NCI-H524 treated with DMSO at 0.1 percent for 48 hours (cell line): ENCODE measurements at regions not wholly inside any gene's neighbourhood (a gene's known extent, or its start where the extent isn't known, plus 50 kb on each side); places are given as distances from the start of the nearest gene placed in this dataset.

ENCODE experiments used
- DNase-seq: peaks from one replicate; lab custom pipeline; 2025; lab: John Stamatoyannopoulos, UW

DNA sequence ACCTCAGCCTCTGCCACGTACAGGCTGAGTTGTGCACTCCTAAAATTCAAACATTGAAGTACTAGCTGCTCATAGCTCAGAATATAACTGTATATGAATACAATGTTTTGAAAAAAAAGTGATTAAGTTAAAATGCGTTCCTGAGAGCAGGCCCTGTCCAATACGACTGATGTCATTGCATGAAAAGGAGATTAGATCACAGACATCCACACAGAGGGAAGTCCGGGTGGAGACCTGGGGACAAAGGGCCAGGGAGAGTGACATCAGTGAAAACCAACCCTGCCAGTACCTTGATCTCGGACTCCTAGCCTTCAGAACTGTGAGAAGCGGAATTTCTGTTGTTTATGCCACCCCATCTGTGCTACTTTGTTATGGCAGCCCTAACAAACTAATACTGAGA lies 311.4 kb upstream of the NR2F2 start:
- no peak for DNase-seq

DNA sequence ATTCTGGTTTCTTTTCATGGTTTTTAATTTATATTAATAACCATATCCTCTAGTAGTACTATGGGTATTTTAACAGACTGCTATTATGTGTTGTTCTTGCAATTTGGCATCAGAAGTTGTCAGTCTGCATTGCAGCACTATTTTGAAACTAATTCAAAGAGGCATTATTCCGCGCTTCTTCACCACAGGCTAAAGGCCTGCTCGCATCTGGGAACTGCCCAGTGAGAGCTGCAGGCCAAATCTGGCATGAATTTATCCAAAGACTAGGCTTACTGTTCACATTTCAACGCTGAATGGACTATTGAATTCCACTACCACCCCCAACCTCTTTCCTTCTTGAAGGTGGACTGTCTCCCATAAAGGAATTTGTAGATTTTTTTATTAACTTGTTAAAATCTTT lies 310.4 kb upstream of the NR2F2 start:
- DNase-seq = no peak

DNA sequence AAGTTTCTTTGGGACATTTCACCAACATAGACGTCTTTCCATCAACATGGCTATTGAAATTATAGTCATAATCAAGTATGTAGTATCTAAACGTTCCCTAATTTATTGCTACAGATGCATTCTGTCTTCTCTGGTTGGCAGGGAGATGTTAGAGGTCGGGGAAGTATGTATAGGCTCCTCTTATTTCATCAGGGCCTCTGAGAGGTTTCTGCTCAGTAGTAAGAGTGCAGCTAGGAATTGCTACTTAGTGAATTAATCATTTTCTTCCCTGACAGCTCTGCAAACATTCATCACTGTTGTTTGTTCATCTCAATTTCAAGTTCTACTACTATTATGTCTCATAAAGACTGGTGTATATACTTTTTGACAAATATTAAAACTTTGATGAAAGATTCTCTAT lies 309.7 kb upstream of the NR2F2 start:
- DNase-seq = no peak

DNA sequence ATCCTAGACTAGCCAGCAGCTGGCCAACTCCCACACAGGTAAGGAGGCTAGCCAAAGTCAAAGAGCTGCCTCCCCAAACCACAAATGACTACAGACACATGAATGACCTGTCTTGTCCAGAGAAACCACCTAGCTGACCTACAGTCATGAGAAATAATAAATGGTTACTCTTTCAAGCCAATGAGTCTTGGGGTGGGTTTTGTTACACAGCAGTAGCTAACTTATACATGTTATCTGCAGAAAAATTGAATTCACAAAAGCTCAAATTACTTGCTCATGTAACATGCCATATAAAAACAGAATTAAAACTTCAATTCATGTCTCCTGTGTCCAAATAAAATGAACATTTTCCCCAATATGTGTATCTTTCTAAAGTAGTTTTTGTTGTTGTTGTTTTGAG lies 307.4 kb upstream of the NR2F2 start:
- DNase-seq = no peak

DNA sequence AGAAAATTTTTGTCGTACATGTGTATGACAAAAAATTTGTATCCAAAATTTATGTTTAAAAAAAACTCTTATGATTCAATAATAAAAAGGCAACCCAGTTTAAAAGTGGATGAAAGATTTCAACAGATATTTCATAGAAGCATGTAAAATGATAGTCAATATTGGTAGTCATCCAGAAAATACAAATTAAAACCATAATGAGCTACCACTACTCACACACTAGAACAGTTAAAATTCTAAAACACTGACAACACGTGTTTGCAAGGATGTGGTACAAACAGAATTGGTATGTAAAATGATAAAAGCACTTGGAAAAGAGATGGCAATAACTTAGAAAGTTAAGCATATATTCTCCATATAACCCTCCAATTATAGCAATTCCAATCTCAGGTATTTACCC lies 303.0 kb upstream of the NR2F2 start:
- no peak for DNase-seq

DNA sequence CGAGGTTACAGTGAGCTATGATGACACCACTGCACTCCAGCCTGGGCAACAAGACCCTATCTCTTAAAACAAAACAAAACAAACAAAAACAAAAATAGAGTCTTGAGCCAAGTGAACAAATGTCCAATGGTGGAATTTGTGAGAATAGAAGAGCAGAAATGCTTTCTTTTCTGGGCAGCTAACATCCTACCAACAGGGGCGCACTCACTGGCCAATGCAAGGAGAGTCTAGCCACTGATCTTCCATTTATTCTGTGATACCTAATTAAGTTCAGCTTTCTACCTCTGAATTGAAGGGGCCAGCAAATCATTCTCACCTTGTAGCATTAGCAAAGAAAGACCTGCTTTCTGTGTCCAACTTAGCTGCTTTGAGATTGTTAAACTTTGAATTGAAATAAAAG lies 301.9 kb upstream of the NR2F2 start:
- DNase-seq = no peak

DNA sequence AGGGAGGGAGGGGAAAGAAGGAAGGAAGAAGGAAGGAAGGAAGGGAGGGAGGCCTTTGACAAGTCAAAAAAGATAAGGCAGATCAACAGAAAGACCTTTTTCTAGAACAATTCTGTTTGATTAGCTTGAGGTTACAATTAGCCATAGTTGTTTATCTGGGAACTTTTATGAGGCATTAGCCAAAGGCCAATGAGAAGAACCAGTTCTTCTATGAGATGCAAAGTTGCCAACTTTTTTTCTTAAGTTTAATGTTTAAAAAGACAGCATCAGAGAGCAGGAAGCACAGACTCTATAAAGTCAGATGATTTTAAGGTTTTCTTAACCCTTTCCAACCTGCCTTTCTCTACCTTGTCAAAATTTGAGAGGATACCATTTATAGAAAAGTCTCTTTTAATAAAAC lies 301.3 kb upstream of the NR2F2 start:
- no peak for DNase-seq

DNA sequence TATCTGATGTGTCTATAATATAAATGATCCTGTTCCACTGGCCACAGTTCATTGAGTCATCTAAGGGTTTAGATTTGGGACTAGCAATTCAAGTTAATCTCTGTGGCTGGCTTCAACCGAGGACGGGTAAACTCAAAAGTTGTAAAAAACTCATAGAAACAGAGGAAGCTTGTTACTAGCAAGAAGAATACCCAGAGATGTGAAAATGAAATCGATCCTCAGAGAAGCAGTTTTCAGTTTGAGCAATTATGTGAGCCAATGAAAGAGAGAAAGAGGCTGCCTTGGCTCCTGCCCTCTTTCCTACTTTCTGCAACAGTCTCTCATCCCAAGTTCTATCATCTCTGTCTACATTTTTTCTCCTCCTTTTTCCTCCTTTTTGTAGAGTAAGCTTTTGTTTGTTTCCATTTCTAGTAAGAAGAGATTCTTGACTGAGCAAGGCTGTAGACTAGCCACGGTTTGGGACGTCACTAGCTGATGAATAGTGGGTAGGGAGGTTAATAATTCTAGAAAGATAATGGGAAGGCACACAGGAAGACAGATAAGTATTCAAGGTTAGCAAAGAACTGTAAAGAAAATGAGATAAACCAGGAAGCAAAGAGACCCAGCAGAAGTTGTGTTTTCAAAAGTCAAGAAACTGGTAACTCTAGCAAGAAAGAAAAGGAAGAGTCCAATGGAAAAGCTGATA lies 298.9 kb upstream of the NR2F2 start:
- DNase-seq = no peak

DNA sequence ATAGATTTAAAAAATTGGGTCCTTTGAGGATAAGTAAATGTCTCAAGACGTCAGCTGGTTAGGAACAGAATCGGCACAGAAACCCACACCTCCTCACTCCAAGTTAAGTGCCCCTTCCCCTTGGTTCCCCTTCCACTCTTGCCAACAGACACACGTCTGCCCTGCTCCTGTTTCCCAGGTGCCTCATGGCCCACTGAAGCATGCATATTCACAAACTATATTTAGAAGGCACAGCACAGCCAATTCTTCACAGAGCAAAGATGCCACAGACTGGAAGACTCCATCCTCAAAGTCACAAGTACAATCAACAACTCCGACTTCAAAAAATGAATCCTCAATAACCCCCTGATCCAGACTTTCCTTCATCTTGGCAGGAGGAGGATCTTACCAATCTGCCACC lies 295.4 kb upstream of the NR2F2 start:
- DNase-seq = no peak

DNA sequence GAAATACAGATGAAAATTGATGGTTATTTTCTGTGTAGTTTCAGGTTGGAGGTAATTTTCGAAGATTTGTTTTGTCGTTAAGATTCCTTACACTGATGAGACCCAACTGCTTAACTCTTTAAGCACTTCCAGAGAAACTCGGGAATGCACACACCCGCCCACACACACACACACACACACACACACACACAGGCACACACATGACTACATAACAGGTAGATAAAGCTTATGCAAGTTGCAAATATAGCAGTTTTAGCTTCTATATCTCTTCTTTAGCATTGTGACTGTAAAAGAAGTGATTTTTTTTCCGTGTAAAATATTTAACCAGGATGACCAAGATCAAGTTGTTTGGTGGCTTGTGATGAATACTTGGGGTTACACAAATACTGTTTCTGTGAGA lies 294.9 kb upstream of the NR2F2 start:
- DNase-seq = no peak

DNA sequence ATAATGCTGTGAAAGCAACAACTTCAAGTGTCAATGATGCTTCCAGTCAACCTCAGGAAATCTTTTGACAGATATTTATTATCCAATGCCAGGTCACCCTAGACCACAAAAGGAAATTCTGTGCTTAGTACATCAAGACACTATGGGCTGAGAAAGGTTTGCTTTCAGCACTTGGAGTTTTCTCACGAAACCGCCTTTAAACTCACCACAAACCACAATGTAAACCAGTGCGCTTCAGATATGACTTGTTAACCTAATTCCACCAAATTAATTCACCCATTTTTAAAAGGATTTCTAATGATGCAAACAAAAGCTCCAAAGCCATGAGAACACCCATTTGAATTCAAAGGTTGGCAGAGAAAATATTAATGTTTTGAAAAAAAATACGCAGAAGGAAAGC lies 292.9 kb upstream of the NR2F2 start:
- no peak for DNase-seq

DNA sequence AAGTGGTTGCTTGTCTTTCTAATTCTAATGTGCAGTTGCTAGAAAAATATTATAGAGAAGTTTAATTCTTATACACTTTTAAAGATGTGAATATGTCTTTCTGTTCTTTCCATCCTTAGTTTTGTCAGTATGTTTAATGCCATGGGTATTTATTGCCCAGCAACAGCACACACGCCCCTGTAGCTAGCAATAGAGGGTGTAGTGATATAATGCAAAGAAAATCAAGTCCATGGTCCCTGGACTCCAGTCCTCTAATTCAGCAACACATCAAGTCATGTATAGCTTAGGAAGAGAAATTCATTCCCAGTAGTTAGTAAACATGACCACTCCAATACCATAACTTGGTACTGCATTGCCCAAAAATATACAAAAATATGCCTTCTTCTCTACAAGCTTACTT lies 292.4 kb upstream of the NR2F2 start:
- no peak for DNase-seq

DNA sequence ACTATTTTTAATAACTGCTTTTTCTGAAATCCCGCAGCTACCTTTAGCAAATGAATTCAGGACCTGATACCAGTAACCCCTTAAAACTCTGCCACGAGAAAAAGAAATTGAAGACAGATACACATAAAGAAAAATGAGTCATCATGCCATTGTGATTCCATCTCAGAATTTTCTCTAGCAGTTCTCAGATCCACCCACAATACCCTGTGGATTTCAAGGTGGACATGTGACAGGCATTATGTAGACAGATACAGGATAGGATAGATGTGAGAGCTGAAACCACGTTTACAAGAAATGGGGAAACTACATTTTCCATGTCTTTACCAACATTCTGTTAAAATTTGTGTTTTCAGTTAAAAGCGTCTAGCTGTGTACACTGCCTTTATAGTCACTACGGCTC lies 291.9 kb upstream of the NR2F2 start:
- DNase-seq = no peak

DNA sequence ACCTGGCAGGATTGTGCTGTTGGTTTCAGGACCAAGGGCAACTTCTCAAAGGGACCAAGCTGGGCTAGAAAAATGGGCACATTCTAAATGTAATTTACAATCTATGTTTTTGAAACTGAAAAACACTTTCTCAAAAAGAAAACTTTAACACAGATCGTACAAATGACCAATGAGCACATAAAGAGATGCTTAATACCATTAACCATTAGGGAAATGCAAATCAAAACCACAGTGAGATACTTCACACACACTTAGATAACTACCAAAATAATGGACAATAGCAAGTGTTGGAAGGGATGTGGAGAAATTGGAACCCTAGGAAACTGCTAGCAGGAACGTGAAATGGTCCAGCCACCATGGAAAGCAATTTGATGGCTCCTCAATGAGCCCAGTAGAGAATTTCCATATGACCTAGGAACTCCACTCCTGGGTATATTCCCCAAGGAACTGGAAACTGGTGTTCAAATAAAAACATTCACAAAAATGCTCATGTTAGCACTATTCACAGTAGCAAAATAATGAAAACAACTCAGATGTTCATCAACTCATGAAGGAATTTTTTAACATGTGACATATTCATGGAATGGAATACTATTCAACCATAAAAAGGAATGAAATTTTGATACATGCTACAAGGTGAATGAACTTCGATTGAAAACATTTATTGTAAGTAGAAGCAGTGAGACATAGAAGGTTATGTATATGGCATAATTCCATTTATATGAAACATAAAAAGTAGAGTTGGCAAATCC lies 288.3 kb upstream of the NR2F2 start:
- no peak for DNase-seq

DNA sequence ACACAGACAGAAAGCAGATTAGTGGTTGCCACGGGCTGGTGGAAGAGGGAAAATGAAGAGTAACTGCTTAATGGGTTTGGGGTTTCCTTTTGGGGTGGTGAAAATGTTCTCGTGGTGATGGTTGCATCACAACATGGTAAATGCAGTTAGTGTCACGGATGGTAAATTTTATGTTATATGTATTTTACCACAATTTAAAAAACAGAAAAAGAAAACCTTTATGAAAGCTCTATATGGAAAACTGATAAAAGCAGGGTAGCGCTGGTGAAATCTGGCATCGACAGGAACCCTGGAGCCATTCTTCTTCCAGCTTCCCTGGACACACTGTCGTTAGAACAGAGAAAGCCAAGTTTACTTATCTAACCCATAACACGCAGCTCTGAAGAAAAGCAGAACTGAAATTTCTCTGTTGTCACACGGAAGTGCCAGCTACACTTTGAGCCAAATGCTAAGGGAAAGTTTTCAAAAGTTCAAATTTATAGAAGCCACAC lies 287.7 kb upstream of the NR2F2 start:
- no peak for DNase-seq

DNA sequence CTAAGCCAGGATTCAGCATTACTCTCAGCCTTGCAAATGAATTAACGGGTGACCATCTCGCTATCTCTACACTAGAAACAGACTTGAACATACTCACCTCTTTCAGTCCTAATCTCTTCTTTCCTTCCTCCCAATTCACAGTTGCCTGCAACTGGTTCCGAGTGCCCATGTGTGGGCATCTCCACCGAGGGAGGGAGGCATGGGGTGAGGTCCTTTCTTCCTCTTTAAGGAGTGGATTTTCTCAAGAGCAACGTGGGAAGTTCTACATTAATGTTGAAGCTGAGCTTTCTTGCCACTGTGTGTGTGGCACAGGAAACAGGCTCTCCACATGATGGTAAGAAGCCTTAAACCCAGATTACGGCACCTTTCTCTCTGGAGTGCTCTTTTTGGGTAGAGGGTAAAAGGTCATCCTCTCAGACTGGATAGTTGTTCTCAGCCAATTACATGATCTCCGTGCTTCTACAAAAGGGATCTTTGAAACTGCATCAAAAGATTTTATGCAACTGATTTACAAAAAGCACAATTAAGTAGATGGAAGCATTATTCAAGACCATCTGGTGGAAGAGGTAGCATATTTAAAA lies 286.8 kb upstream of the NR2F2 start:
- DNase-seq = no peak

DNA sequence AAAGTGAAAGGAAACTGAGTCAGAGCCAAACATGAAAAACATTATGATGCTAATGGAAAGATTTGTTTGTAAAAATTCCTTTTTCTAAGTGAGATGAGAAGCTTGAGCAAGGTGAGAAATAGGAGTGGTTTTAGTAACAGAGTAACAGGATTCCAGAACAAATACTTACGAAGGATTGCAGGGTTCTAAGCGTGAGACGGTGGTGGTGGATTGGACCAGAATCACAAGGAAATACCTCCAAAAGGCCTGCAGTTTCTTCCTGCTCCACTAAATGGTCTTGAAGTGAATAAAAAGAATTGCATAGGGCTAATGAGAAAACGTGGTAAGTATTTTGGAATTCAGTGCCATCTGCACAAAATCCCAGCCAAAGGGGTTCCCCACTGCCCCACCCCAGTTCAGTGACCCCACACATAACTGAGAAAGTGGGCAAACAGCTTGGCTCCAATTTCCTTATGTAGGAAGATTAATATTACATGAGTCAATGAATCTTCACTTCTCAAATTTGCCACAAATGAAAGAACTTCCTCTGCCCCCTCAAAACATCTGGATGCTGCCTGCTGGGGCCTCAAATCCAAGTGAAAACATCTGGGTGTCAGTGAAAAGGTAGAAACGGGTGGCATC lies 283.8 kb upstream of the NR2F2 start:
- no peak for DNase-seq

DNA sequence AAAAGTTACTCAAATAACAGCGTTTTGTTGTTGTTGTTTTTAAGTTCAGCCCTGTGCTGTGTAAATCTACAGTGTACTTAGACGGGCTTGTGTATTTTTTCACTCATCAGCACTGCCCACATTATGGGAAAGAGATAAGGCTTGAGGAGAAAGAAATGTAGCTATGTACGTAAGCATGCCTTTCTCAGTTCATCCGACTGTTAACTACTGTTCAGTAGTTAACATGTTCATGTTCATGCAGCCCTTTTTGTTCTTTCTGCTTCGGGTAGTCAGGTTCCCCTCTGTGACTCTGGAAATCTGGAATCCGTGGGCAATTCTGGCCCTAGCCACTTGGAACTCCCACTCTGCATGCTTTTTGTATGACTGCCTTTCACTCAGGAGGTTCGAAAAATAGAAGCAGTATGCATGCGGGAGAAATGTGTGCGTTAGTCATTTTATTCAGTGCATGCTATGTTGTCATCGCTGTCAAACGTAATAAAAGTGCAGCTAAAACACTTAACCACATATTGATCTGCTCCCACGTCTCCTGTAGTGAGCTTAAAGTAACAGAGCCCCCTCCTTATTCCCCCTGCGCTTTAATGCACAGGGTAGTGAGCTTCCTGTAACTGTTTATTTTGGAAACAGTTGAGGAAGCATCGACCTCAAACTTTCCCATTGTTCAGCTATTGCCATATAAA lies 283.1 kb upstream of the NR2F2 start:
- DNase-seq = no peak

DNA sequence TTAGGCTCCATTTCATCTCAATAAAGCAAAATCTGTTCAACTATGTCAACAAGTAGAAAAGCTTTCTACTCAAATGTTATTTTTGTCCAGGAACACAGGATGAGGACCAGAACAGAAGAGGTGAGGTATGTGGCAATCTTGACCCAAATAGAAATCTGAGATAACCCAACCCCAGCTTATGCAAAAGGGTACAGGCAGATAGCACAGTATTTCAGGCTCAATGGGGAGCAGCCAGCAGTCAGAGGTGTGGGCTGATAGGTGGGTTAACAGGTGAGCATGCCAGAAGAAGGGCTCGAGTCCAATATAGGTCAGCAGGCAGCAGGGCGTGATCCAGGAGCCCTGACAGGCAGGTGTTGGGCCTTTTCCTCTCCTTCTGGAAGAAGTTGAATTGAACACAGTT lies 281.2 kb upstream of the NR2F2 start:
- DNase-seq = no peak

DNA sequence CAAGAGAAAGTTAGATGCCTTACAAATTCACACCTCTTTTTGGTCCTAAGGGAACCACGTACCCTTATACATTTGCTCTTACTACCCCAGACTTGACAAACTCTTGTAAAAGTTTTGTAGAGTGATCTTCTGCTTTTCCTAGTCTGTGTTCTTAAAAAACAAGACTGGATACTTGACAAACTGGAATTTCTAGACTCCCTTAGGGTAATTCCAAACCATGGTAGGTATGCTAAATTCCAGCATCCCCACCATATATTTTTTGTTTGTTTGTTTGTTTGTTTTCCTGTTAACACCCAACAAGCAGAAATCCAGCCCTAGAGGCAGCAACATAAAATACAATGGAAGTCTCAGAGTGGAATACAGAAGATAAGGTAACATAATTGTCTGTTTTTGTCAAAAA lies 280.7 kb upstream of the NR2F2 start:
- no peak for DNase-seq

DNA sequence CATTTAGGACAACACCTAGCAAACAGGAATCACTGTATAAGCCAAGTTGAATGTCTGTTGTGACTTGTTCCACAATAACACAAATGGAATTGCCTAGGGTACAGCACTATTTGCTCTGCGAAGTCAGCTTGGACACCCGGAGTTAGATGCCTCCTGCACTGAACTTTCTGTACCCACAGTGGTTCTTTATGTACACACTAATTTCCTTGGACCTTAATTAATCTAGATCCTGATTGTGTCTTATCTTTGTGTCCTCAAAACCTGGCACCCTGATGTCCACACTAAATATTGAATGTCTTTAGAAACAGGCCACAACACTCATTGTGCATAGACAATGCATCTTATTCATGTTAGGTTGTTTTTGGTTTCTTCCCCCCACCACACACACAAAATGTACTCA lies 278.9 kb upstream of the NR2F2 start:
- DNase-seq = no peak

DNA sequence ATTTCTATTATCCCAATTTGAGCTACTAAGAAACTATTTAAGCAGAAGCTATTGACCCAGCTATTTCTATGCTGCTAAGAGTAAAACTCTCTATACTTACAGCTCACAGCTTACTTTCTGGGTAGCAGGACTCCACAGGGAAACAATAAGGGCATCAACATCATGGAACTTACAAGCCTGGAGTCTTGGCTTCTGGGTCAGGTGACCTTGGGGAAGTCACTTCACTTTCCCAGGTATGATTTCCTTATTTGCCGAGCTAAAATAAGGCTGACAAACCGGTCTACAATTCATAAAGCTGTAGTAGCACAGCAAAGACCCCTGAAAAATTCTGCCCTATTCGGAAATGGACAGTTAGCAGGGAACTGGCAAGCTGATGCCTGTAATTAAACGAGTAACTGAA lies 278.3 kb upstream of the NR2F2 start:
- no peak for DNase-seq
